Type B pancreatic cell (in vitro differentiated cells): ENCODE measurements at regions not wholly inside any gene's neighbourhood (a gene's known extent, or its start where the extent isn't known, plus 50 kb on each side); places are given as distances from the start of the nearest gene placed in this dataset.

Source experiments
- DNase-seq: peaks from one replicate; pipeline ENCODE4 v3.0.0; 2021; ENCODE audit warnings: mixed read lengths; ENCODE audit not compliant: unreplicated experiment; ENCODE audit errors: extremely low spot score
- H3K27ac Mint-ChIP-seq: 2 replicates; pipeline ENCODE4 v1.8.0; 2021; ENCODE audit warnings: mild to moderate bottlenecking, mixed read lengths
- H3K27me3 Mint-ChIP-seq: 2 replicates; pipeline ENCODE4 v1.8.0; 2021; ENCODE audit warnings: mixed read lengths
- H3K36me3 Mint-ChIP-seq: 2 replicates; pipeline ENCODE4 v1.8.0; 2021; ENCODE audit warnings: mixed read lengths
- H3K4me1 Mint-ChIP-seq: one replicate; pipeline ENCODE4 v1.8.0; 2021; ENCODE audit warnings: mixed read lengths; ENCODE audit not compliant: unreplicated experiment
- H3K4me3 Mint-ChIP-seq: 2 replicates; pipeline ENCODE4 v1.8.0; 2021; ENCODE audit warnings: mild to moderate bottlenecking, mixed read lengths
- H3K9me3 Mint-ChIP-seq: 2 replicates; pipeline ENCODE4 v1.8.0; 2021; ENCODE audit warnings: mixed read lengths
- CTCF ChIP-seq: fragments of 200-600 bp; sonication (generic); conservative IDR thresholded peaks from 2 replicates; pipeline ENCODE4 v1.5.0; 2021; ENCODE audit warnings: antibody characterized with exemption, mild to moderate bottlenecking

- H3K27me3 Mint-ChIP-seq: peaks cover 8% of the 10 kb centered on the region
- H3K4me3 Mint-ChIP-seq: no peak overlapping the region
- H3K36me3 Mint-ChIP-seq: no peaks in the 10 kb centered on the region
- no peak for DNase-seq
- no peak overlapping the region for H3K27ac Mint-ChIP-seq
- no peaks in the 10 kb centered on the region for H3K9me3 Mint-ChIP-seq
- peaks cover under 1% of the 10 kb centered on the region for H3K4me1 Mint-ChIP-seq
- TF ChIP-seq CTCF: no peak
Measured at GRCh38 chr5:154566146-154566680, 88.2 kb upstream of the HAND1 start.

GRCh38 chr5:154565123-154565522 is 87.1 kb upstream of the HAND1 start:
- Mint-ChIP-seq H3K27ac (no peak overlapping the region), H3K4me1 (no peaks in the 10 kb centered on the region), H3K36me3 (no peaks in the 10 kb centered on the region), H3K27me3 (peaks cover 8% of the 10 kb centered on the region), H3K9me3 (no peaks in the 10 kb centered on the region), H3K4me3 (no peak overlapping the region)
- TF ChIP-seq CTCF: no peak
- DNase-seq: no peak

- DNase-seq: no peak
- H3K4me1 Mint-ChIP-seq: no peaks in the 10 kb centered on the region
- H3K36me3 Mint-ChIP-seq: no peaks in the 10 kb centered on the region
- peaks cover 8% of the 10 kb centered on the region for H3K27me3 Mint-ChIP-seq
- H3K27ac Mint-ChIP-seq: no peak overlapping the region
- no peak overlapping the region for H3K4me3 Mint-ChIP-seq
- no peak for TF ChIP-seq CTCF
- H3K9me3 Mint-ChIP-seq: no peaks in the 10 kb centered on the region
Measured at GRCh38 chr5:154562244-154562880, 84.3 kb upstream of the HAND1 start.

- H3K4me1 Mint-ChIP-seq: no peaks in the 10 kb centered on the region
- H3K36me3 Mint-ChIP-seq: no peaks in the 10 kb centered on the region
- no peak for TF ChIP-seq CTCF
- H3K27ac Mint-ChIP-seq: no peak overlapping the region
- no peaks in the 10 kb centered on the region for H3K27me3 Mint-ChIP-seq
- no peak overlapping the region for H3K4me3 Mint-ChIP-seq
- no peak for DNase-seq
- H3K9me3 Mint-ChIP-seq: no peaks in the 10 kb centered on the region
Measured at GRCh38 chr5:154559398-154560276, 81.6 kb upstream of the HAND1 start.

GRCh38 chr5:154557548-154557947 is 79.5 kb upstream of the HAND1 start:
- no peak overlapping the region for H3K27ac Mint-ChIP-seq
- peaks cover 5% of the 10 kb centered on the region for H3K9me3 Mint-ChIP-seq
- no peak for DNase-seq
- H3K36me3 Mint-ChIP-seq: no peaks in the 10 kb centered on the region
- TF ChIP-seq CTCF: no peak
- H3K27me3 Mint-ChIP-seq: no peaks in the 10 kb centered on the region
- no peaks in the 10 kb centered on the region for H3K4me1 Mint-ChIP-seq
- H3K4me3 Mint-ChIP-seq: no peak overlapping the region
